ENCODE measurements at regions not wholly inside any gene's neighbourhood (a gene's known extent, or its start where the extent isn't known, plus 50 kb on each side); places are given as distances from the start of the nearest gene placed in this dataset.
"Not testable (repeated sequence)": the region's sequence is repeated elsewhere in the genome, so short reads cannot be mapped to it uniquely, and the experiment has no call there.

- no peak for DNase-seq (ENCODE audit: low read depth in 4 of 4, low spot score in 2 of 4)
Observed at GRCh38 chr17:14746822-14747602, 446.1 kb downstream of the HS3ST3B1 start.

- DNase-seq (ENCODE audit: low read depth in 4 of 4, low spot score in 2 of 4) = no peak
Observed at GRCh38 chr17:14745541-14745940, 444.7 kb downstream of the HS3ST3B1 start.

DNA sequence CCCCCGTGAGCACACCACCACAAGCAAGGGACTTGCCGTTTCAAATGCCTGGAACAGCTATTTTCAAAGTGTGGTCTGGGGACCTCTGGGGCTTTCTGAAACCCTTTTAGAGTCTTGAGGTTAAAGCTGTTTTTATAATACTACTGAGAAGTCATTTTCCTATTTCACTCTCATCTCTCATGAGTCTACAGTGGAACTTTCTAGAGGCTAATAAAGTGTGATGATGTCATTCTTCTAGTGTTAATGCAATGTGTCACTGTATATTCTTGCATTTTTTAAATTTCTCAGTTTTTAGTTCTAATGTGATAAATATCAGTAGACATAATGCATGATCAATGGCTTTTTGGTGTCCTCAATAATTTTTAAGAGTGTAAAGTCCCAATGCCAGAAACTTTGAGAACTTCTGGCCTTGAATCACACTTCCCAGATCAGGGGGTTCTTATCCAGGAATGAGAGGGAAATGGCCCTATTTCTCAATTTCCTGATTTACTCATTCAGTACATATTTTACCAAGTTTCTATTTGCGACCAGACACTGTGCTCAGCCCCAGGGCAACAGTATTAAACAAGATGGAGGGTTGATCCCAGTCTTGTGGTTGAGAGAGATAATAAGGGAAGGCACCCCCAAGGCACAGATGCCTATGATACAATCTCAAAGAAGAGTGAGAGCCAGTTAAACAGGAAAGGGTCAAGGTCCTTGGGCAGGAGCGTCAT, 444.0 kb downstream of the HS3ST3B1 start:
- DNase-seq (ENCODE audit: low read depth in 4 of 4, low spot score in 2 of 4) = no peak

GRCh38 chr17:14741491-14741890, 440.6 kb downstream of the HS3ST3B1 start:
- DNase-seq (ENCODE audit: low read depth in 4 of 4, low spot score in 2 of 4) = no peak

- no peak for DNase-seq (ENCODE audit: low read depth in 4 of 4, low spot score in 2 of 4)
Observed at GRCh38 chr17:14739656-14740431, 439.0 kb downstream of the HS3ST3B1 start.

DNA sequence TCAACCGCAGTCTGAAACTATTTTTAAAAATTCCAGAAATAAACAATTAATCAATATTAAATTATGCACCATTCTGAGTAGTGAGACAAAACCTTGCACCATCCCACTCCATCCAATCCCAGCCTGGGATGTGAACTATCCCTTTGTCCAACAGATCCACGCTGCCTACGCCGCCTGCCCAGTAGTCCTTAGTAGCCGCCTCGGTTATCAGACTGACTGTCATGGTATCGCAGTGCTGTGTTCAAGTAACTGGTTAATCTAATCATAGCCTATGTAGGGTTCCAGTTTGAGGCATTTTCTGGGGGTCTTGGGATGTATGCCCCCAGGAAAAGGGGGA, 437.7 kb downstream of the HS3ST3B1 start:
- DNase-seq (ENCODE audit: low read depth in 4 of 4, low spot score in 2 of 4) = no peak

GRCh38 chr17:14737984-14738651, 437.2 kb downstream of the HS3ST3B1 start:
- DNase-seq (ENCODE audit: low read depth in 4 of 4, low spot score in 2 of 4) = no peak

DNA sequence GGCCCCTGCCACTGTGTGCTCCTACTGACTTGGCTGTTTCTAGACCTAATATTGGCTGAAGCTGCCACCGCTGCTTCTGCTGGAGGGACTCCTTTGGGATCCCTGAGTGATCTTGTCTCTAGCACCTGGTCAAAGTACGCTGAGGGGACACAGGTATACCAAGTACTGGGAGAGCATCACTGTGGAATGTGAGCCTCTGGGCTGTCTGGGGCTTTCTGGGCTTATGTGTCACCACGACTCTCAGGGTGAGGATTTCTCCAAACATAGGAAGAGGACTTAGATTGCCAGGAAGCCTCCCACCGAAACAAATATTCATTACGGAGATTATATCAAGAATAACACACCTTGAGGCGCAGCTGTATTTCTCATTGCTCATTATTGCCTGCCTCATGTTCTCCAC, 435.8 kb downstream of the HS3ST3B1 start:
- DNase-seq (ENCODE audit: low read depth in 4 of 4, low spot score in 2 of 4) = no peak

GRCh38 chr17:14733376-14733775, 432.5 kb downstream of the HS3ST3B1 start:
- no peak for DNase-seq (ENCODE audit: low read depth in 4 of 4, low spot score in 2 of 4)

- no peak for DNase-seq (ENCODE audit: low read depth in 4 of 4, low spot score in 2 of 4)
Observed at GRCh38 chr17:14732211-14732610, 431.3 kb downstream of the HS3ST3B1 start.

GRCh38 chr17:14731591-14731990, 430.7 kb downstream of the HS3ST3B1 start:
- no peak for DNase-seq (ENCODE audit: low read depth in 4 of 4, low spot score in 2 of 4)

- DNase-seq (ENCODE audit: low read depth in 4 of 4, low spot score in 2 of 4) = no peak
Observed at GRCh38 chr17:14730821-14731220, 429.9 kb downstream of the HS3ST3B1 start.

GRCh38 chr17:14725729-14726128, 424.8 kb downstream of the HS3ST3B1 start:
- DNase-seq (ENCODE audit: low read depth in 4 of 4, low spot score in 2 of 4) = no peak

DNA sequence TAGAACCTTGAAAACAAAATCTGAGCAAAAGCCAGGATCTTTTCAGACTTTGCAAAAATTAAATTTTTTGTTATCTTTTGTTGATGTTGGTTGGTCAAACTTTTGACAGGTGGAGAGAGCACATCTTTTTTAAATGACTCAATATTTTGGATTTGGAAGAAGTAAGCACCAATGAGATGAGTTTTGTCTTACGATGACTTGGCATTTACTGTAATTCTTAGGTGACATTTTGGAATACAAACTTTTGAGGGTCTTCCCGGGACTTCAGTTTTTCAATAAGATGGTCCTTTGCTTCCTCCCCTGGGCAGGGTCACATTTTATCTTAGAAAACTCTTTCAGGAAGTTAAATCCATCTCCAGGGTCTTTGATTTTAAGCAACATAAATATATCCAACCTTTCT, 423.9 kb downstream of the HS3ST3B1 start:
- no peak for DNase-seq (ENCODE audit: low read depth in 4 of 4, low spot score in 2 of 4)

GRCh38 chr17:14723349-14723748, 422.5 kb downstream of the HS3ST3B1 start:
- not testable (repeated sequence) for DNase-seq (ENCODE audit: low read depth in 4 of 4, low spot score in 2 of 4)

DNA sequence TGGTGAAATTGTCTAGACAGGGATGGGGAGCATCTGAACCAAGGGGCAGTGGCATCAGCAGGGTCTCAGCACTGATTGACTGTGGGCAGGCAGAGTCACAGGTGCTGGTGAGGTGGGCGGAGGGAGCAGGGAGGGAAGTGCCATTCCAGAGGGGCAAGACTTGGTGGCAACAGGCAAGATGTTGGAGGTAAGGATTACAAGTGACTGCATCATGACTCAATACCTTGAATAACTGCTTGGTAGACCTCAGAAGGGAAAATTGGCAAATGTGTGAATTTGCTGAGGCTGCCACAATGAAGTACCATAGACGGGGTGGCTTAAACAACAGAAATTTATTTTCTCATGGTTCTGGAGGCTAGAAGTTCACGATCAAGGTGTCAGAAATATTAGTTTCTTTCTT, 419.1 kb downstream of the HS3ST3B1 start:
- no peak for DNase-seq (ENCODE audit: low read depth in 4 of 4, low spot score in 2 of 4)

- no peak for DNase-seq (ENCODE audit: low read depth in 4 of 4, low spot score in 2 of 4)
Observed at GRCh38 chr17:14717859-14718258, 417.0 kb downstream of the HS3ST3B1 start.

DNA sequence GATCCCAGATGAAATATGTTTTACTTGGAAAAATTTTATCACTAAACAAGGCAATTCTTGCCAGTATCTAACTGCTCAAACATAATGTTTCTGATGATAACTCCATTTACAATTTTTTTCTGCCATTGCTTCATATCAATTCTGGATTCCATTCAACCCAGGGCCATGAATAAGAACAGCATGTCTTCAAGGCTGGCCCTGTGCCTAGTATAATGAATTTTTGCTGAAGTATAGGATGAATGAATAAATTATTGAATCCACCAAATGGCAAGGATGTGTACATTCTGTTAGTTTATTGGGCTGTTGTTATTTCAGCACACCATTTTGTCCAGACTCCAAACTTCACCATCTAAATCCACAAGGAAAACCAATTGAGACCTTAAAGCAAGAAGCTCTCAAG, 414.7 kb downstream of the HS3ST3B1 start:
- no peak for DNase-seq (ENCODE audit: low read depth in 4 of 4, low spot score in 2 of 4)

- DNase-seq (ENCODE audit: low read depth in 4 of 4, low spot score in 2 of 4) = no peak
Observed at GRCh38 chr17:14712611-14713021, 411.7 kb downstream of the HS3ST3B1 start.

GRCh38 chr17:14704121-14704520, 403.2 kb downstream of the HS3ST3B1 start:
- no peak for DNase-seq (ENCODE audit: low read depth in 4 of 4, low spot score in 2 of 4)

GRCh38 chr17:14701886-14702285, 401.0 kb downstream of the HS3ST3B1 start:
- DNase-seq (ENCODE audit: low read depth in 4 of 4, low spot score in 2 of 4) = no peak
